BLaER1 (cell line): ENCODE measurements at regions not wholly inside any gene's neighbourhood (a gene's known extent, or its start where the extent isn't known, plus 50 kb on each side); places are given as distances from the start of the nearest gene placed in this dataset.

Experiments
- H3K27ac ChIP-seq: shearing (Covaris generic); formaldehyde crosslinking; 2 replicates; pipeline ENCODE4 v1.8.1; 2022
- H3K27me3 ChIP-seq: shearing (Covaris generic); formaldehyde crosslinking; 2 replicates; pipeline ENCODE4 v1.8.1; 2022
- H3K36me3 ChIP-seq: shearing (Covaris generic); formaldehyde crosslinking; 2 replicates; pipeline ENCODE4 v1.8.1; 2022
- H3K4me1 ChIP-seq: shearing (Covaris generic); formaldehyde crosslinking; 2 replicates; pipeline ENCODE4 v1.8.1; 2022
- H3K4me2 ChIP-seq: shearing (Covaris generic); formaldehyde crosslinking; 2 replicates; pipeline ENCODE4 v1.8.1; 2022
- H3K4me3 ChIP-seq: shearing (Covaris generic); formaldehyde crosslinking; 2 replicates; pipeline ENCODE4 v1.8.1; 2022
- H3K9ac ChIP-seq: shearing (Covaris generic); formaldehyde crosslinking; 2 replicates; pipeline ENCODE4 v1.8.1; 2022
- H3K9me3 ChIP-seq: shearing (Covaris generic); formaldehyde crosslinking; 2 replicates; pipeline ENCODE4 v1.8.1; 2022
- H4K20me1 ChIP-seq: shearing (Covaris generic); formaldehyde crosslinking; 2 replicates; pipeline ENCODE4 v1.8.1; 2022
- Cebpa-rat ChIP-seq: shearing (Covaris generic); IDR thresholded peaks from 2 replicates; pipeline ENCODE4 v1.8.1; 2022

GRCh38 chr11:128394431-128395089 lies 192.8 kb downstream of the ETS1 start:
- Histone ChIP-seq H3K27me3 (no peaks in the 10 kb centered on the region), H3K27ac (no peak overlapping the region), H3K4me2 (no peak overlapping the region), H3K9ac (no peak overlapping the region), H3K9me3 (no peaks in the 10 kb centered on the region), H3K4me1 (no peaks in the 10 kb centered on the region), H4K20me1 (no peaks in the 10 kb centered on the region), H3K36me3 (no peaks in the 10 kb centered on the region), H3K4me3 (no peak overlapping the region)
- TF ChIP-seq Cebpa-rat, result no peak

GRCh38 chr11:128392259-128392658 lies 195.1 kb downstream of the ETS1 start:
- Histone ChIP-seq H3K9me3 (no peaks in the 10 kb centered on the region), H3K27ac (no peak overlapping the region), H4K20me1 (no peaks in the 10 kb centered on the region), H3K9ac (no peak overlapping the region), H3K4me3 (no peak overlapping the region), H3K27me3 (no peaks in the 10 kb centered on the region), H3K36me3 (no peaks in the 10 kb centered on the region), H3K4me1 (no peaks in the 10 kb centered on the region), H3K4me2 (no peak overlapping the region)
- TF ChIP-seq Cebpa-rat, result no peak

GRCh38 chr11:128391811-128392210 lies 195.5 kb downstream of the ETS1 start:
- no peaks in the 10 kb centered on the region for H3K27me3 ChIP-seq
- H3K4me2 ChIP-seq, result no peak overlapping the region

GRCh38 chr11:128390246-128390645 lies 197.1 kb downstream of the ETS1 start:
- Histone ChIP-seq H3K36me3 (no peaks in the 10 kb centered on the region), H3K4me1 (no peaks in the 10 kb centered on the region), H3K27ac (no peak overlapping the region), H3K4me3 (no peak overlapping the region), H4K20me1 (no peaks in the 10 kb centered on the region), H3K4me2 (no peak overlapping the region), H3K9me3 (0 out of 2 replicates have a peak, but pooled peaks cover 5% of the 10 kb centered on the region), H3K27me3 (no peaks in the 10 kb centered on the region), H3K9ac (no peak overlapping the region)
- 0 out of 2 replicates have a peak, but pooled peaks have one; percentile 11 for TF ChIP-seq Cebpa-rat

More at GRCh38 chr11:128391811-128392210, 195.5 kb downstream of the ETS1 start:
- Histone ChIP-seq H3K4me1 (no peaks in the 10 kb centered on the region), H3K4me3 (no peak overlapping the region), H3K27ac (no peak overlapping the region), H4K20me1 (no peaks in the 10 kb centered on the region), H3K9ac (no peak overlapping the region), H3K9me3 (no peaks in the 10 kb centered on the region), H3K36me3 (no peaks in the 10 kb centered on the region)
- no peak for TF ChIP-seq Cebpa-rat

DNA sequence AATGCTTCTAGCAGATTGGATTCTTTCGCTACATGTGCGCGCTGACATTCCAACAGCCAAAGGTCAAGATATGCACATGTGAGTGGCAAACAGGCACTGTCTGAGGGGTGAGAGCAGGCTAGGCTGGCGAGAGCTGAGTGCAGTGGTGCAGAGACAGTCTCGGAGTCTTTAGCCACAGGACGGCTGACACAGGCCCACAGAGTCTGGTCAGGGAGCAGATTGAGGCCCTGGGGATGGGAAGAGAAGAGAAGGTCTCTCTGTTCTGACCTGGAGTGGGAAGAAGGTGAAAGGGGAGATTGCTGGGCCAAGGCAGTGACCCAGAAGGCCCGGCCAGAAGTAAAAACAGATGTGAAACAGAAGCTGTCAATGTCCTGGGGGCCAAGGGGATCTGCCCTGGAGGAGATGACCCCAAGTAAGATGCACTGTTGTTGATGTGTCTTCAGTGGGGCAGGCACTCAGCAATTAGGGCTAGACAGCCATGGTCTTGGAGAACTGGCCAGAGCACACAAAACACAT lies 197.8 kb downstream of the ETS1 start:
- Histone ChIP-seq H3K27ac (no peak overlapping the region), H4K20me1 (no peaks in the 10 kb centered on the region), H3K27me3 (no peaks in the 10 kb centered on the region), H3K4me2 (no peak overlapping the region), H3K9me3 (0 out of 2 replicates have a peak, but pooled peaks cover 5% of the 10 kb centered on the region), H3K4me3 (no peak overlapping the region), H3K36me3 (no peaks in the 10 kb centered on the region), H3K4me1 (no peaks in the 10 kb centered on the region), H3K9ac (no peak overlapping the region)
- no peak for TF ChIP-seq Cebpa-rat

- Histone ChIP-seq H3K4me1 (no peaks in the 10 kb centered on the region), H3K36me3 (no peaks in the 10 kb centered on the region), H4K20me1 (no peaks in the 10 kb centered on the region), H3K27ac (no peak overlapping the region), H3K9me3 (0 out of 2 replicates have a peak, but pooled peaks cover 5% of the 10 kb centered on the region), H3K4me3 (no peak overlapping the region), H3K27me3 (no peaks in the 10 kb centered on the region), H3K9ac (no peak overlapping the region), H3K4me2 (no peak overlapping the region)
- TF ChIP-seq Cebpa-rat, result no peak
These were observed 199.0 kb downstream of the ETS1 start for GRCh38 chr11:128388206-128388815.

- no peaks in the 10 kb centered on the region for H4K20me1 ChIP-seq
- H3K4me3 ChIP-seq, result no peak overlapping the region
- no peak for TF ChIP-seq Cebpa-rat
- H3K36me3 ChIP-seq, result no peaks in the 10 kb centered on the region
- H3K27me3 ChIP-seq, result no peaks in the 10 kb centered on the region
- H3K9me3 ChIP-seq, result peaks cover 26% of the 10 kb centered on the region
- H3K27ac ChIP-seq, result no peak overlapping the region
- no peak overlapping the region for H3K9ac ChIP-seq
- no peaks in the 10 kb centered on the region for H3K4me1 ChIP-seq
- H3K4me2 ChIP-seq, result no peak overlapping the region
These were observed 207.5 kb downstream of the ETS1 start for GRCh38 chr11:128379587-128380580.

DNA sequence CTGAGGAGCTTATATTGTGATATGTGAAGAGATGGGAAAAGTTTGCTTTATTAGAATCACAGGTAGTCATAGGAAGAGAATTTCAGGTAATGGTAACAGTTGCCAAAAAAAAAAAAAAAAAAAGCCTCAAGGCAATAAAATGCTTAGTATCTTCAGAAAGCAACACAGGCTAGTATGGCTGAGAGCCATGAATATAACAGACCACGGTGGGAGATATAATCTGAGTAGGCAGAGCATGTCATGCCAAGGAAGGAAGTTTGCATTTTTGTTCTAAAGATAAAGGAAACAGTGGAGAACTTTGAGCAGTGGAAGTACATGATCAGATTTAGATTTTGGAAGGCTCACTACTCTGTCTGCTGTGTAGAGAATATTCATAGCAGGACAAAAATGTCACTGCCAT lies 211.4 kb downstream of the ETS1 start:
- no peak for TF ChIP-seq Cebpa-rat
- Histone ChIP-seq H3K27ac (no peak overlapping the region), H3K4me2 (no peak overlapping the region), H4K20me1 (no peaks in the 10 kb centered on the region), H3K4me1 (no peaks in the 10 kb centered on the region), H3K27me3 (no peaks in the 10 kb centered on the region), H3K9ac (no peak overlapping the region), H3K9me3 (peaks cover 10% of the 10 kb centered on the region), H3K4me3 (no peak overlapping the region), H3K36me3 (no peaks in the 10 kb centered on the region)

- peaks cover 7% of the 10 kb centered on the region for H3K9me3 ChIP-seq
- no peak overlapping the region for H3K4me3 ChIP-seq
- no peaks in the 10 kb centered on the region for H4K20me1 ChIP-seq
- H3K4me1 ChIP-seq, result no peaks in the 10 kb centered on the region
- H3K36me3 ChIP-seq, result no peaks in the 10 kb centered on the region
- no peak overlapping the region for H3K4me2 ChIP-seq
- TF ChIP-seq Cebpa-rat, result no peak
- H3K27ac ChIP-seq, result no peak overlapping the region
- no peaks in the 10 kb centered on the region for H3K27me3 ChIP-seq
- no peak overlapping the region for H3K9ac ChIP-seq
These were observed 213.3 kb downstream of the ETS1 start for GRCh38 chr11:128374026-128374425.
